Sigmoid colon (tissue), 4 donors: ENCODE measurements at regions not wholly inside any gene's neighbourhood (a gene's known extent, or its start where the extent isn't known, plus 50 kb on each side); places are given as distances from the start of the nearest gene placed in this dataset.

ENCODE experiments used
- CTCF ChIP-seq, 4 experiments: fragments of 450-650 bp in 3 of 4; fragments of 200-600 bp in 1 of 4; IDR thresholded peaks; one replicate each; pipeline ENCODE4 v1.5.1; 2016 to 2019; ENCODE audit warnings: antibody characterized with exemption in 4 of 4, mild to moderate bottlenecking in 3 of 4, moderate library complexity in 2 of 4
- POLR2AphosphoS5 ChIP-seq, 4 donors: sonication (generic); formaldehyde crosslinking; IDR thresholded peaks; one replicate each; pipeline ENCODE4 v1.6.1; 2017; ENCODE audit warnings: antibody characterized with exemption in 4 of 4

GRCh38 chr9:2299843-2300205 is 284.7 kb downstream of the SMARCA2 start:
- TF ChIP-seq CTCF (IDR thresholded peaks at IDR 0.05) (no peak), POLR2AphosphoS5 (IDR thresholded peaks at IDR 0.05) (no peak)
